SHP77 treated with DMSO at 0.1 percent for 48 hours (cell line): ENCODE measurements at regions not wholly inside any gene's neighbourhood (a gene's known extent, or its start where the extent isn't known, plus 50 kb on each side); places are given as distances from the start of the nearest gene placed in this dataset.

Source experiments
- DNase-seq: peaks from one replicate; lab custom pipeline; 2025; lab: John Stamatoyannopoulos, UW

GRCh38 chr4:89599026-89599425 is 237.9 kb downstream of the SNCA start:
- DNase-seq, result no peak

GRCh38 chr4:89598602-89599001 is 238.4 kb downstream of the SNCA start:
- no peak for DNase-seq

GRCh38 chr4:89595125-89595789 is 241.7 kb downstream of the SNCA start:
- DNase-seq, result no peak

GRCh38 chr4:89590128-89590527 is 246.8 kb downstream of the SNCA start:
- DNase-seq, result no peak

- DNase-seq, result no peak
Observed at GRCh38 chr4:89588421-89588820, 248.5 kb downstream of the SNCA start.

GRCh38 chr4:89587364-89587763 is 249.6 kb downstream of the SNCA start:
- no peak for DNase-seq

GRCh38 chr4:89586864-89587263 is 250.1 kb downstream of the SNCA start:
- DNase-seq, result no peak

GRCh38 chr4:89586318-89586717 is 250.6 kb downstream of the SNCA start:
- DNase-seq, result no peak

GRCh38 chr4:89582756-89583505 is 254.0 kb downstream of the SNCA start:
- no peak for DNase-seq

- DNase-seq, result no peak
Observed at GRCh38 chr4:89579771-89580170, 257.2 kb downstream of the SNCA start.

GRCh38 chr4:89576246-89576645 is 260.7 kb downstream of the SNCA start:
- DNase-seq, result no peak

GRCh38 chr4:89575840-89576239 is 261.1 kb downstream of the SNCA start:
- DNase-seq, result no peak

- DNase-seq, result no peak
Observed at GRCh38 chr4:89574176-89574575, 262.8 kb downstream of the SNCA start.

- DNase-seq, result no peak
Observed at GRCh38 chr4:89573656-89574055, 263.3 kb downstream of the SNCA start.

- DNase-seq, result peak; percentile 1
Observed at GRCh38 chr4:89572224-89572858, 264.6 kb downstream of the SNCA start.

- no peak for DNase-seq
Observed at GRCh38 chr4:89570931-89571330, 263.3 kb upstream of the GPRIN3 start.

- DNase-seq, result no peak
Observed at GRCh38 chr4:89567936-89568335, 260.3 kb upstream of the GPRIN3 start.

GRCh38 chr4:89563431-89563830 is 255.8 kb upstream of the GPRIN3 start:
- no peak for DNase-seq

- no peak for DNase-seq
Observed at GRCh38 chr4:89562746-89563145, 255.1 kb upstream of the GPRIN3 start.

- no peak for DNase-seq
Observed at GRCh38 chr4:89561048-89561447, 253.4 kb upstream of the GPRIN3 start.

GRCh38 chr4:89558147-89558546 is 250.5 kb upstream of the GPRIN3 start:
- no peak for DNase-seq

- no peak for DNase-seq
Observed at GRCh38 chr4:89556601-89557305, 249.2 kb upstream of the GPRIN3 start.

GRCh38 chr4:89551191-89551590 is 243.6 kb upstream of the GPRIN3 start:
- no peak for DNase-seq
